H9 (cell line): ENCODE measurements at regions not wholly inside any gene's neighbourhood (a gene's known extent, or its start where the extent isn't known, plus 50 kb on each side); places are given as distances from the start of the nearest gene placed in this dataset.

ENCODE experiments used
- DNase-seq: peaks from one replicate; pipeline ENCODE4 v3.0.0-alpha.2; 2017
- H2AFZ ChIP-seq: one replicate; pipeline ENCODE4 v1.6.1; 2013; ENCODE audit warnings: mild to moderate bottlenecking, low read length, control low read depth, moderate library complexity
- H2AK5ac ChIP-seq: 2 replicates; pipeline ENCODE4 v1.6.1; 2013; ENCODE audit warnings: low read length, control low read depth, mixed read lengths; ENCODE audit not compliant: insufficient read length
- H2BK120ac ChIP-seq: one replicate; pipeline ENCODE4 v1.6.1; 2013; ENCODE audit warnings: low read depth, mild to moderate bottlenecking, low read length, control low read depth, inconsistent platforms; ENCODE audit not compliant: poor library complexity, severe bottlenecking
- H2BK12ac ChIP-seq: 2 replicates; pipeline ENCODE4 v1.6.1; 2013; ENCODE audit warnings: low read length, control low read depth, mixed read lengths, low read depth; ENCODE audit not compliant: insufficient read length
- H2BK15ac ChIP-seq: 2 replicates; pipeline ENCODE4 v1.6.1; 2013; ENCODE audit warnings: low read depth, low read length, control low read depth
- H2BK20ac ChIP-seq: one replicate; pipeline ENCODE4 v1.6.1; 2013; ENCODE audit warnings: low read depth, mild to moderate bottlenecking, low read length, control low read depth, inconsistent platforms; ENCODE audit not compliant: poor library complexity, severe bottlenecking
- H2BK5ac ChIP-seq: 2 replicates; pipeline ENCODE4 v1.6.1; 2013; ENCODE audit warnings: low read length, control low read depth, mixed read lengths; ENCODE audit not compliant: insufficient read length
- H3K14ac ChIP-seq: 2 replicates; pipeline ENCODE4 v1.6.1; 2013; ENCODE audit warnings: low read length, control low read depth; ENCODE audit not compliant: insufficient read depth
- H3K18ac ChIP-seq: 2 replicates; pipeline ENCODE4 v1.6.1; 2013; ENCODE audit warnings: low read depth, mild to moderate bottlenecking, mixed read lengths, low read length, control low read depth; ENCODE audit not compliant: insufficient read length
- H3K23ac ChIP-seq: 2 replicates; pipeline ENCODE4 v1.6.1; 2013; ENCODE audit warnings: low read length, control low read depth, mixed read lengths, low read depth; ENCODE audit not compliant: insufficient read length
- H3K23me2 ChIP-seq: 2 replicates; pipeline ENCODE4 v1.6.1; 2013; ENCODE audit warnings: low read depth, mild to moderate bottlenecking, mixed read lengths, low read length, control low read depth; ENCODE audit not compliant: insufficient read length, poor library complexity, severe bottlenecking
- H3K27ac ChIP-seq: 2 replicates; pipeline ENCODE4 v1.5.1; 2013; ENCODE audit warnings: low read length, control low read depth, mixed read lengths, low read depth; ENCODE audit not compliant: insufficient read length
- H3K27me3 ChIP-seq: 2 replicates; pipeline ENCODE4 v1.6.1; 2013; ENCODE audit warnings: low read length, control low read depth, inconsistent platforms; ENCODE audit not compliant: insufficient read depth
- H3K4ac ChIP-seq: 2 replicates; pipeline ENCODE4 v1.6.1; 2013; ENCODE audit warnings: low read depth, mild to moderate bottlenecking, control low read depth, inconsistent platforms, low read length, moderate library complexity
- H3K4me1 ChIP-seq: 2 replicates; pipeline ENCODE4 v1.6.1; 2013; ENCODE audit warnings: low read length, control low read depth, inconsistent platforms; ENCODE audit not compliant: insufficient read depth
- H3K4me2 ChIP-seq: 2 replicates; pipeline ENCODE4 v1.6.1; 2013; ENCODE audit warnings: low read length, control low read depth, mixed read lengths; ENCODE audit not compliant: insufficient read length, insufficient read depth
- H3K56ac ChIP-seq: 2 replicates; pipeline ENCODE4 v1.6.1; 2013; ENCODE audit warnings: low read depth, mild to moderate bottlenecking, mixed read lengths, low read length, control low read depth; ENCODE audit not compliant: insufficient read length
- H3K79me1 ChIP-seq: 2 replicates; pipeline ENCODE4 v1.6.1; 2013; ENCODE audit warnings: low read depth, mild to moderate bottlenecking, moderate library complexity, low read length, control low read depth, inconsistent platforms; ENCODE audit not compliant: insufficient read depth, poor library complexity, severe bottlenecking
- H3K79me2 ChIP-seq: 2 replicates; pipeline ENCODE4 v1.6.1; 2013; ENCODE audit warnings: low read length, control low read depth, inconsistent platforms; ENCODE audit not compliant: insufficient read depth
- H3K9ac ChIP-seq: 2 replicates; pipeline ENCODE4 v1.6.1; 2013; ENCODE audit warnings: low read length, control low read depth, mixed read lengths; ENCODE audit not compliant: insufficient read length; ENCODE audit errors: extremely low read depth
- H3K9me3 ChIP-seq: one replicate; pipeline ENCODE4 v1.6.1; 2013; ENCODE audit warnings: low read depth, low read length, inconsistent platforms; ENCODE audit not compliant: control insufficient read depth
- H3T11ph ChIP-seq: one replicate; pipeline ENCODE4 v1.6.1; 2013; ENCODE audit warnings: mild to moderate bottlenecking, low read length, control low read depth, inconsistent platforms
- H4K20me1 ChIP-seq: one replicate; pipeline ENCODE4 v1.6.1; 2013; ENCODE audit not compliant: control insufficient read depth, insufficient read length, insufficient read depth
- H4K5ac ChIP-seq: 2 replicates; pipeline ENCODE4 v1.6.1; 2013; ENCODE audit warnings: low read depth, mild to moderate bottlenecking, mixed read lengths, low read length, control low read depth; ENCODE audit not compliant: insufficient read length
- H4K8ac ChIP-seq: replicated peaks from 2 replicates; pipeline ENCODE4 v1.6.1; 2013; ENCODE audit warnings: low read length, control low read depth, mixed read lengths, low read depth; ENCODE audit not compliant: insufficient read length
- H4K91ac ChIP-seq: 2 replicates; pipeline ENCODE4 v1.6.1; 2013; ENCODE audit warnings: low read depth, mild to moderate bottlenecking, moderate library complexity, mixed read lengths, low read length, control low read depth; ENCODE audit not compliant: insufficient read length
- H3K27ac Mint-ChIP-seq, 3 experiments: 2 replicates in 2 of 3; 3 replicates in 1 of 3; pipeline ENCODE4 v1.8.0; 2020 to 2021; ENCODE audit warnings: mixed read lengths in 3 of 3, mild to moderate bottlenecking in 1 of 3, moderate library complexity in 1 of 3
- H3K27me3 Mint-ChIP-seq: 2 replicates; pipeline ENCODE4 v1.8.0; 2021; ENCODE audit warnings: low read depth, mild to moderate bottlenecking, moderate library complexity, mixed read lengths
- H3K36me3 Mint-ChIP-seq, 3 experiments: 2 replicates in 2 of 3; 3 replicates in 1 of 3; pipeline ENCODE4 v1.8.0; 2020 to 2021; ENCODE audit warnings: low read depth in 3 of 3, mixed read lengths in 3 of 3; ENCODE audit not compliant: insufficient read depth in 1 of 3
- H3K4me1 Mint-ChIP-seq, 2 experiments: 2 replicates each; pipeline ENCODE4 v1.8.0; 2020; ENCODE audit warnings: mixed read lengths in 2 of 2
- H3K4me3 Mint-ChIP-seq, 2 experiments: 2 replicates in 1 of 2; 3 replicates in 1 of 2; pipeline ENCODE4 v1.8.0; 2020 to 2021; ENCODE audit warnings: mild to moderate bottlenecking in 2 of 2, mixed read lengths in 2 of 2, moderate library complexity in 1 of 2
- H3K9me3 Mint-ChIP-seq, 2 experiments: 2 replicates in 1 of 2; 3 replicates in 1 of 2; pipeline ENCODE4 v1.8.0; 2020; ENCODE audit warnings: mild to moderate bottlenecking in 2 of 2, mixed read lengths in 2 of 2, moderate library complexity in 1 of 2
- CTCF ChIP-seq: fragments of 200-600 bp; sonication (generic); conservative IDR thresholded peaks from 3 replicates; pipeline ENCODE4 v1.8.0; 2021; ENCODE audit warnings: antibody characterized with exemption, mild to moderate bottlenecking
- WGBS: extraction: QIAGEN DNeasy Blood & Tissue Kit; methylation state at CpG from one replicate; pipeline ENCODE4 v1.1.7; 2013; ENCODE audit warnings: missing lambda C conversion rate, low lambda C conversion rate, mixed read lengths; ENCODE audit not compliant: insufficient read length; ENCODE audit errors: extremely low coverage; 5-methylcytosine and 5-hydroxymethylcytosine counted together

GRCh38 chr6:998551-998950 lies 305.6 kb upstream of the EXOC2 start:
- no peak overlapping the region for H3T11ph ChIP-seq
- no peak overlapping the region for H2BK20ac ChIP-seq
- no peak overlapping the region for H3K56ac ChIP-seq
- no peaks in the 10 kb centered on the region for H3K79me2 ChIP-seq
- TF ChIP-seq CTCF, result no peak
- no CpG with 5 or more reads among the region's 10 CpGs for WGBS
- no peak overlapping the region for H2AFZ ChIP-seq
- H3K4me1 Mint-ChIP-seq, result peaks cover 0 to 2% of the 10 kb centered on the region in 2 experiments; a peak in 1 of 4 replicates
- H3K23ac ChIP-seq, result no peak overlapping the region
- no peaks in the 10 kb centered on the region for H3K79me1 ChIP-seq
- no peaks in the 10 kb centered on the region for H3K9me3 ChIP-seq
- H2BK5ac ChIP-seq, result no peak overlapping the region
- no peak overlapping the region for H2BK120ac ChIP-seq
- no peak overlapping the region for H2AK5ac ChIP-seq
- H3K14ac ChIP-seq, result no peak overlapping the region
- H4K8ac ChIP-seq, result no peak overlapping the region
- H3K18ac ChIP-seq, result no peak overlapping the region
- no peaks in the 10 kb centered on the region for H3K23me2 ChIP-seq
- no peak overlapping the region for H3K4ac ChIP-seq
- DNase-seq, result no peak
- no peak overlapping the region for H4K91ac ChIP-seq
- no peaks in the 10 kb centered on the region for H4K20me1 ChIP-seq
- no peaks in the 10 kb centered on the region for H3K27me3 ChIP-seq
- H3K27ac Mint-ChIP-seq, result no peak overlapping the region
- no peak overlapping the region for H3K9ac ChIP-seq
- H3K27ac ChIP-seq, result no peak overlapping the region
- peaks cover 12% of the 10 kb centered on the region for H3K27me3 Mint-ChIP-seq
- H2BK12ac ChIP-seq, result no peak overlapping the region
- no peaks in the 10 kb centered on the region for H3K36me3 Mint-ChIP-seq
- no peaks in the 10 kb centered on the region for H3K4me1 ChIP-seq
- no peak overlapping the region for H3K4me2 ChIP-seq
- no peaks in the 10 kb centered on the region for H3K9me3 Mint-ChIP-seq
- H3K4me3 Mint-ChIP-seq, result no peak overlapping the region
- no peak overlapping the region for H4K5ac ChIP-seq
- no peak overlapping the region for H2BK15ac ChIP-seq
